ENCODE measurements at regions not wholly inside any gene's neighbourhood (a gene's known extent, or its start where the extent isn't known, plus 50 kb on each side); places are given as distances from the start of the nearest gene placed in this dataset.
"Not testable (repeated sequence)": the region's sequence is repeated elsewhere in the genome, so short reads cannot be mapped to it uniquely, and the experiment has no call there.

DNA sequence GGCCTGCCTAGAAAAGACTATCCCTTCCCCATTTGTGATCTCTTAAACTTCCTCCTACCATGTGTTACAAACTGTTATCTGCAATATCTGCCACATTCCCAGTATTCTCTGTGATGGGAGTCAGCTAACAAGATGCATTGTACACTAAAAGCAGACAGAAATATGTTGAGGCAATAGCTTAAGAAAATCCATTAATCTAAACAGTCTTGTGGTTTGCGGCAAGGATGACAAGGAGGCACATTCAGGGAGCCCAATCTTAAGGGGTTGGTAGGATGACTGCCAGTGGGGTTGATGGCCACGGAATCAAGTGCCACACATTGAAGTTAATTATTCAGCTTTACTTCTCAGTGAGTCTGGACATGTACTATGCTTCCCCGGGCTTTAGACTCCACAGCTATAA is 775.5 kb upstream of the AMELY start:
- Histone ChIP-seq H3K79me2 (ENCODE audit: control insufficient read depth, insufficient read depth, low read length, unreplicated experiment) (no peaks in the 10 kb centered on the region), H3K27ac (ENCODE audit: low read depth, low read length) (no peak overlapping the region), H2AFZ (ENCODE audit: low read length, unreplicated experiment) (no peak overlapping the region), H3K27me3 (ENCODE audit: insufficient read depth, low read length) (no peaks in the 10 kb centered on the region), H3K36me3 (ENCODE audit: insufficient read depth, low read length) (no peaks in the 10 kb centered on the region), H3K4me1 (ENCODE audit: control insufficient read depth, insufficient read depth, low read length, unreplicated experiment) (no peaks in the 10 kb centered on the region), H3K4me3 (ENCODE audit: low read depth, low read length) (no peak overlapping the region)

DNA sequence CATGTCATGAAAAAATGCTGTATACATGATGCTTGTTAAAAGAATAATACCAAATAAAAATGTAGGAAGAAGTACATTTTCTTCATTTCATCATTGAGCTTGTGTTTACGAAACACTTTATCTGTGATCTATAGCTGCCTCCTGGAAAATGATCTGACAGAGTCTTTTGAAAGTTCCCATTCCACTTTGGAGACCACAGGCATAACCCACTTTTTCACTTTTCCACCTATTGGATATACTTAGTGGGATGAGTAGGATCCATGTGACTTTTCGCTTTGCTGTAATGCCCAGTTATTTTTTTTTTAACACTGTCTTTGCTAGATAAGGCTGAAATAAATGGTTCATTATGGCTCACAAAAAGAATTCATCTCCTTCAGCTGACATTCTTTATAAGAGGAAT is 773.0 kb upstream of the AMELY start:
- H3K4me1 ChIP-seq (ENCODE audit: control insufficient read depth, insufficient read depth, low read length, unreplicated experiment): no peaks in the 10 kb centered on the region
- no peaks in the 10 kb centered on the region for H3K27me3 ChIP-seq (ENCODE audit: insufficient read depth, low read length)
- no peak overlapping the region for H3K4me3 ChIP-seq (ENCODE audit: low read depth, low read length)

DNA sequence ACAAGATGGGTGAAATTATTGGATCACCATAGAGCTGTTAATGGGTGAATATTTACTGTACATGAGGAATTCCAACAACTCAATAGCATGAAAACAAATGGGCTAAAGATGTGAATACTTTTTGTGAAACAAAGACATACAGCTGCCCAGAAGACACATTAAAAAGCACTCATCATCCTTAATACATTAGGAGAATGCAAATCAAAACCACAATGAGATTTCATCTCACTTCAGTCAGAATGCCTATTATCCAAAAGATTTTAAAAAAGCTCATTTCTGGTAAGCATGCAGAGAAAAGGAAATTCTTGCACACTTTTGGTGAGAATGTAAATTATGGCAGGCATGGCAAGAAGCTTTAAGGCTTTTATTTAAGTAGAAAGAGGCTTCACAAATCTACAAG is 770.8 kb upstream of the AMELY start:
- H3K27me3 ChIP-seq (ENCODE audit: insufficient read depth, low read length): no peaks in the 10 kb centered on the region
- no peaks in the 10 kb centered on the region for H3K36me3 ChIP-seq (ENCODE audit: insufficient read depth, low read length)
- H3K27ac ChIP-seq (ENCODE audit: low read depth, low read length): no peak overlapping the region
- no peak overlapping the region for H2AFZ ChIP-seq (ENCODE audit: low read length, unreplicated experiment)
- H3K4me1 ChIP-seq (ENCODE audit: control insufficient read depth, insufficient read depth, low read length, unreplicated experiment): no peaks in the 10 kb centered on the region
- H3K79me2 ChIP-seq (ENCODE audit: control insufficient read depth, insufficient read depth, low read length, unreplicated experiment): no peaks in the 10 kb centered on the region
- H3K4me3 ChIP-seq (ENCODE audit: low read depth, low read length): no peak overlapping the region

More for the DNA sequence above, 773.0 kb upstream of the AMELY start:
- no peaks in the 10 kb centered on the region for H3K79me2 ChIP-seq (ENCODE audit: control insufficient read depth, insufficient read depth, low read length, unreplicated experiment)
- H2AFZ ChIP-seq (ENCODE audit: low read length, unreplicated experiment): no peak overlapping the region
- no peaks in the 10 kb centered on the region for H3K36me3 ChIP-seq (ENCODE audit: insufficient read depth, low read length)
- no peak overlapping the region for H3K27ac ChIP-seq (ENCODE audit: low read depth, low read length)

DNA sequence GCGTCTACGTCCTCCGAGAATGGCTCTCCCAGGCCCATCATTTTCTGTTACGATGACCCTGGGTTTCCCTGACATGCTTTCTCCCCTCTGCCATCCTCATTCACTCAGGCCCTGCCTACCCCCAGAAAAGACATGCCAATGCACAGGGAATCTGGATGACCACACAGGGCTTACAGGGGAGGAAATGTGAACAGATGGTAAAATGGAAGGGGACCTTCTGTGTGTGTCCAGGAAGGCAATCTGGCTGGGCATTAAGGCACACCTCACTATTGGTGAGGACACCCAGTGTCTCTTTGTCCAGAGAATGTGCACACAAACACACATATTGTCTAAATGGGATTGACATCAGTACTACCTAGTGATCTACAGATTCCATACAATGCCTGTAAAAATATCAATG is 769.9 kb upstream of the AMELY start:
- H3K27me3 ChIP-seq (ENCODE audit: insufficient read depth, low read length): no peaks in the 10 kb centered on the region

DNA sequence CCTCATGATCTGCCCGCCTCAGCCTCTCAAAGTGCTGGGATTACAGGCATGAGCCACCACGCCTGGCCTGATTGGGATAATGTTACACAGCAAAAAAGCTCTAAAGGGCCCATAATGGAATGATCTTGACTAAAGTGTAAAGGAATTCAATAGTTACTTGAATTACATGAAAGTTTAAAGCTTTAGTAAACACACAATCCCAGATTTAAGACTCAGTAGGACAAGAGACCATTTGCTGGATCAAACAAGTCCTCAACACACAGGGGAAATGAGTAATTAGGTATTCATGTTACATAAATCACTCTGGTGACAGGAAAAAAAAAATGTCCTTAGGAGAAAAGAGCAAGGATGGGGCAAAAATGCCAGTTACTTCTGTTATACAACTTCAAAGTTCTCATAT is 762.9 kb upstream of the AMELY start:
- Histone ChIP-seq H3K27ac (ENCODE audit: low read depth, low read length) (peak overlapping the region; percentile 50; the same call in 1 of the 2 replicates), H3K36me3 (ENCODE audit: insufficient read depth, low read length) (no peaks in the 10 kb centered on the region), H3K4me3 (ENCODE audit: low read depth, low read length) (no peak overlapping the region)

More for the DNA sequence above, 769.9 kb upstream of the AMELY start:
- no peak overlapping the region for H3K4me3 ChIP-seq (ENCODE audit: low read depth, low read length)
- no peaks in the 10 kb centered on the region for H3K4me1 ChIP-seq (ENCODE audit: control insufficient read depth, insufficient read depth, low read length, unreplicated experiment)
- no peaks in the 10 kb centered on the region for H3K36me3 ChIP-seq (ENCODE audit: insufficient read depth, low read length)
- no peak overlapping the region for H2AFZ ChIP-seq (ENCODE audit: low read length, unreplicated experiment)
- no peaks in the 10 kb centered on the region for H3K79me2 ChIP-seq (ENCODE audit: control insufficient read depth, insufficient read depth, low read length, unreplicated experiment)
- no peak overlapping the region for H3K27ac ChIP-seq (ENCODE audit: low read depth, low read length)

DNA sequence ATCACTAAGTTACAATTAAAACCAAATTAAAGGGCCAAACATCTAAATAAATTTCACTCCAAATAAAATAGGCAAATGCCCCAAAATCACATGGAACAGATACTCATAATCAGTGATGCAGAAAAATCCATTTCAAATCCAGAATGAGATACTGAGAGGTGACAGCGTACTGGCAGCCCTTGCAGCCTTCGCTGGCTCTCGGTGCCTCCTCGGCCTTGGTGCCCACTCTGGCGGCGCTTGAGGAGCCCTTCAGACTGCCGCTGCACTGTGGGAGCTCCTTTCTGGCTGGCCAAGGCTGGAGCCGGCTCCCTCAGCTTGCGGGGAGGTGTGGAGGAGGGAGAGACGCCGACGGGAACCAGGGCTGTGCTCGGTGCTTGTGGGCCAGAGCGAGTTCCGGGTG is 761.2 kb upstream of the AMELY start:
- peaks cover 10% of the 10 kb centered on the region for H3K4me1 ChIP-seq (ENCODE audit: control insufficient read depth, insufficient read depth, low read length, unreplicated experiment)
- no peaks in the 10 kb centered on the region for H3K36me3 ChIP-seq (ENCODE audit: insufficient read depth, low read length)
- H3K27ac ChIP-seq (ENCODE audit: low read depth, low read length): no peak overlapping the region
- no peak overlapping the region for H3K4me3 ChIP-seq (ENCODE audit: low read depth, low read length)
- no peaks in the 10 kb centered on the region for H3K27me3 ChIP-seq (ENCODE audit: insufficient read depth, low read length)
- H3K79me2 ChIP-seq (ENCODE audit: control insufficient read depth, insufficient read depth, low read length, unreplicated experiment): no peaks in the 10 kb centered on the region
- no peak overlapping the region for H2AFZ ChIP-seq (ENCODE audit: low read length, unreplicated experiment)

More for the DNA sequence above, 762.9 kb upstream of the AMELY start:
- H3K79me2 ChIP-seq (ENCODE audit: control insufficient read depth, insufficient read depth, low read length, unreplicated experiment): no peaks in the 10 kb centered on the region
- H2AFZ ChIP-seq (ENCODE audit: low read length, unreplicated experiment): no peak overlapping the region
- peaks cover 10% of the 10 kb centered on the region for H3K4me1 ChIP-seq (ENCODE audit: control insufficient read depth, insufficient read depth, low read length, unreplicated experiment)
- no peaks in the 10 kb centered on the region for H3K27me3 ChIP-seq (ENCODE audit: insufficient read depth, low read length)

DNA sequence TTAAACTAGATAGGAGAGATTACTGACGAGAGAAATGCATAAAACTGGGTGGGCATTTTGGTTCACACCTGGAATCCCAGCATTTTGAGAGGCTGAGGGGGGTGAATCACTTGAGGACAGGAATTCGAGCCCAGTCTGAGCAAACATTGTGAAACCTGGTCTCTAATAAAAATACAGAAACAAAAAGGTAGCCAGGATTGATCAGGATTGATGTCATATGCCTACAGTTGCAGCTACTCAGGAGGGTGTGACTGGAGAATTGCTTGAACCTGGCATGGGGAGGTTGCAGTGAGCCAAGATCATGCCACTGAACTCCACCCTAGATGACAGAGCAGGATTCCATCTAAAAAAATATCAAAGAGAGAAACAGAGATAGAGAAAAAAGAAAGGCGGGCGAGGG is 751.7 kb upstream of the AMELY start:
- Histone ChIP-seq H2AFZ (ENCODE audit: low read length, unreplicated experiment) (no peak overlapping the region), H3K27me3 (ENCODE audit: insufficient read depth, low read length) (no peaks in the 10 kb centered on the region), H3K36me3 (ENCODE audit: insufficient read depth, low read length) (no peaks in the 10 kb centered on the region), H3K27ac (ENCODE audit: low read depth, low read length) (no peak overlapping the region), H3K79me2 (ENCODE audit: control insufficient read depth, insufficient read depth, low read length, unreplicated experiment) (no peaks in the 10 kb centered on the region), H3K4me1 (ENCODE audit: control insufficient read depth, insufficient read depth, low read length, unreplicated experiment) (no peaks in the 10 kb centered on the region), H3K4me3 (ENCODE audit: low read depth, low read length) (no peak overlapping the region)

DNA sequence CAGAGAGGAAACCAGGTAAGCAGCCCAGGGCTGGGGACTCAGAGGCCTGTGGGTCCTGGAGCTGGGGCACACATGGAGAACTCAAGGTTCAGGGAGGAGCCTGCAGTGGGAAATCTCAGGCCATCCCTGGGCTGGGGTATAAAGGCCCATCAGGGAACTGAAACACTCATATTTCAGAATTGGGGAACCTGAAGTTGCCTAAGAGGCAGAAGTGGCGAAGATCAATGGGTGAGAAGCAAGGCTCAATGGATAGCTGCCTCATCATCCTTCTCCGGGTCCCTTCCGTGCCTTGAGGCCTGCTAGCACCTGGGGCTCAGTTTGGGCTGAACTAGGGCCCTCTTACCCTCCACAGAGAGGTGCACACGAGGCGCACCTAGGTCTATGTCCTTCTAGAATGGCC is 747.5 kb upstream of the AMELY start:
- Histone ChIP-seq H3K27me3 (ENCODE audit: insufficient read depth, low read length) (no peaks in the 10 kb centered on the region), H3K27ac (ENCODE audit: low read depth, low read length) (no peak overlapping the region), H3K4me1 (ENCODE audit: control insufficient read depth, insufficient read depth, low read length, unreplicated experiment) (no peaks in the 10 kb centered on the region), H3K36me3 (ENCODE audit: insufficient read depth, low read length) (no peaks in the 10 kb centered on the region), H3K4me3 (ENCODE audit: low read depth, low read length) (no peak overlapping the region), H3K79me2 (ENCODE audit: control insufficient read depth, insufficient read depth, low read length, unreplicated experiment) (no peaks in the 10 kb centered on the region), H2AFZ (ENCODE audit: low read length, unreplicated experiment) (no peak overlapping the region)

DNA sequence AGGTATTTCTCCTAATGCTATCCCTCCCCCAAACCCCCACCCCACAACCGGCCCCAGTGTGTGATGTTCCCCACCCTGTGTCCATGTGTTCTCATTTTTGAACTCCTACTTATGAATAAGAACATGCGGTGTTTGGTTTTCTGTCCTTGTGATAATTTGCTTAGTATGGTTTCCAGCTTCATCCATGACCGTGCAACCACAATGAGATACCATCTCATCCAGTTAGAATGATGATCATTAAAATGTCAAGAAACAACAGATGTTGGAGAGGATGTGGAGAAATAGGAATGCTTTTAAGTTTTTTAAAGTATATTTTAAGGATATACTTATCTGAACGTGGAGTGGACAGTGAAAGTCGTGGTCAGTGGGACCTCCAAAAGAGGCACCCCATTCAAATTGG is 745.0 kb upstream of the AMELY start:
- H3K79me2 ChIP-seq (ENCODE audit: control insufficient read depth, insufficient read depth, low read length, unreplicated experiment): no peaks in the 10 kb centered on the region
- H3K36me3 ChIP-seq (ENCODE audit: insufficient read depth, low read length): no peaks in the 10 kb centered on the region
- no peak overlapping the region for H3K4me3 ChIP-seq (ENCODE audit: low read depth, low read length)
- no peaks in the 10 kb centered on the region for H3K4me1 ChIP-seq (ENCODE audit: control insufficient read depth, insufficient read depth, low read length, unreplicated experiment)
- H2AFZ ChIP-seq (ENCODE audit: low read length, unreplicated experiment): no peak overlapping the region
- H3K27ac ChIP-seq (ENCODE audit: low read depth, low read length): no peak overlapping the region
- H3K27me3 ChIP-seq (ENCODE audit: insufficient read depth, low read length): no peaks in the 10 kb centered on the region

DNA sequence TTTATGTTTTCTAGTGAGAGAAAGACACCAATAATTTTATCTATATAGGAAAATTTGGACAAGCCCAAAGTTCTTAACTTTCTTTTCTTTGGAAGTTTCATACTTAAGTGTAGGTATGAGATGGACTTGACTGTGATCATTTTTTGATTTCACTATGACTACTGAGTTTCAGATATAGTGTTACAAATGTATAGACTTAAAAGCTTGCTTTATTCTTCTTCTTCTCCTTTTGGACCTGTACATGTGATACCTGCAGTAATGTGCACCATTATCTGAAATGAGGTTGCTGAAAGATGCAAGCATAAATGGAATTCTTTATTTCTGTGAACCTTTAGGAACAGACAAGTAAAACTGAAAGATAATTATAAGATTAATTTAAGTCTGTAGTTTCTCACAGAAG is 743.4 kb upstream of the AMELY start:
- Histone ChIP-seq H3K79me2 (ENCODE audit: control insufficient read depth, insufficient read depth, low read length, unreplicated experiment) (no peaks in the 10 kb centered on the region), H3K36me3 (ENCODE audit: insufficient read depth, low read length) (no peaks in the 10 kb centered on the region), H3K4me1 (ENCODE audit: control insufficient read depth, insufficient read depth, low read length, unreplicated experiment) (no peaks in the 10 kb centered on the region), H3K27ac (ENCODE audit: low read depth, low read length) (no peak overlapping the region), H3K27me3 (ENCODE audit: insufficient read depth, low read length) (no peaks in the 10 kb centered on the region), H2AFZ (ENCODE audit: low read length, unreplicated experiment) (no peak overlapping the region), H3K4me3 (ENCODE audit: low read depth, low read length) (no peak overlapping the region)

DNA sequence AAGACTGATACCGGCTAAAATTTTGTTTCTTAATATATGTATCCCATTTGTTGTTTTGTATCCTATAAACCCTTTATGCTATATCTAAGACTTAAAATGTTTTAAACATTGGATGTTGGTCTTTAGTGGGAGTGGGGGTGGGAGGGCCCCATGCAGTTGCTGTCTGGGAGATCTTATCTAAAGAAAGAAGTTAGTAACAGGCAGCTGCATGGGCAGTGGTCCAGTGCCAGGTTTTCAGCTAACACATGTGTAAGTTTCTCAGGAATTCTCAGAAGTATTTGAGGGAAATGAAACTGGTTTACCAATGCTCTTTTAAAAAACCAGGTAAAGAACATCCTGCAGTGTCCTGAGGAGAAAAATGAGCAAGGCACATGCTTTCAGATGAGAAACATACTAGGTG is 738.3 kb upstream of the AMELY start:
- H3K4me1 ChIP-seq (ENCODE audit: control insufficient read depth, insufficient read depth, low read length, unreplicated experiment); H3K27me3 ChIP-seq (ENCODE audit: insufficient read depth, low read length); H3K79me2 ChIP-seq (ENCODE audit: control insufficient read depth, insufficient read depth, low read length, unreplicated experiment); H3K4me3 ChIP-seq (ENCODE audit: low read depth, low read length); H2AFZ ChIP-seq (ENCODE audit: low read length, unreplicated experiment); H3K27ac ChIP-seq (ENCODE audit: low read depth, low read length); H3K36me3 ChIP-seq (ENCODE audit: insufficient read depth, low read length): not testable (repeated sequence)
